T follicular helper cell (primary cell): ENCODE measurements at regions not wholly inside any gene's neighbourhood (a gene's known extent, or its start where the extent isn't known, plus 50 kb on each side); places are given as distances from the start of the nearest gene placed in this dataset.

ENCODE experiments used
- DNase-seq: peaks from one replicate; pipeline ENCODE4 v3.0.0-alpha.2; 2020; ENCODE audit warnings: low read depth

GRCh38 chr1:213374369-213374768, 323.3 kb downstream of the RPS6KC1 start:
- peak; percentile 10 for DNase-seq

- no peak for DNase-seq
These were observed 324.0 kb downstream of the RPS6KC1 start for GRCh38 chr1:213375002-213375401.

GRCh38 chr1:213376862-213377372, 325.9 kb downstream of the RPS6KC1 start:
- no peak for DNase-seq

GRCh38 chr1:213380865-213381264, 329.8 kb downstream of the RPS6KC1 start:
- DNase-seq = no peak

GRCh38 chr1:213381572-213382084, 330.6 kb downstream of the RPS6KC1 start:
- DNase-seq = no peak

GRCh38 chr1:213383465-213383864, 332.4 kb downstream of the RPS6KC1 start:
- DNase-seq = no peak

- DNase-seq = no peak
These were observed 334.2 kb downstream of the RPS6KC1 start for GRCh38 chr1:213385201-213385600.

- no peak for DNase-seq
These were observed 334.8 kb downstream of the RPS6KC1 start for GRCh38 chr1:213385806-213386324.

GRCh38 chr1:213387380-213388015, 336.5 kb downstream of the RPS6KC1 start:
- DNase-seq = no peak

- no peak for DNase-seq
These were observed 337.2 kb downstream of the RPS6KC1 start for GRCh38 chr1:213388199-213388598.

- DNase-seq = no peak
These were observed 338.1 kb downstream of the RPS6KC1 start for GRCh38 chr1:213389061-213389581.

GRCh38 chr1:213391445-213391844, 340.4 kb downstream of the RPS6KC1 start:
- DNase-seq = no peak

- no peak for DNase-seq
These were observed 342.8 kb downstream of the RPS6KC1 start for GRCh38 chr1:213393860-213394259.

- DNase-seq = no peak
These were observed 343.8 kb downstream of the RPS6KC1 start for GRCh38 chr1:213394837-213395236.

- no peak for DNase-seq
These were observed 346.6 kb downstream of the RPS6KC1 start for GRCh38 chr1:213397638-213398037.

- DNase-seq = no peak
These were observed 348.7 kb downstream of the RPS6KC1 start for GRCh38 chr1:213399695-213400094.

GRCh38 chr1:213409208-213409631, 358.2 kb downstream of the RPS6KC1 start:
- DNase-seq = no peak

GRCh38 chr1:213409971-213410370, 358.9 kb downstream of the RPS6KC1 start:
- DNase-seq = no peak

GRCh38 chr1:213414346-213414745, 363.3 kb downstream of the RPS6KC1 start:
- no peak for DNase-seq

- DNase-seq = no peak
These were observed 363.9 kb downstream of the RPS6KC1 start for GRCh38 chr1:213414911-213415310.

GRCh38 chr1:213415691-213416380, 364.8 kb downstream of the RPS6KC1 start:
- no peak for DNase-seq

- no peak for DNase-seq
These were observed 365.6 kb downstream of the RPS6KC1 start for GRCh38 chr1:213416461-213417224.
